Body of pancreas (tissue), 4 donors: ENCODE measurements at regions not wholly inside any gene's neighbourhood (a gene's known extent, or its start where the extent isn't known, plus 50 kb on each side); places are given as distances from the start of the nearest gene placed in this dataset.

Experiments used
- CTCF ChIP-seq, 7 experiments: fragments of 450-650 bp in 4 of 7; fragments of 200-600 bp in 3 of 7; sonication (generic) in 3 of 7; IDR thresholded peaks; one replicate each; pipeline ENCODE4 v1.5.1; 2016 to 2019; ENCODE audit warnings: antibody characterized with exemption in 7 of 7
- POLR2A ChIP-seq, 3 donors: fragments of 450-650 bp; IDR thresholded peaks; one replicate each; pipeline ENCODE4 v1.6.1; 2016; ENCODE audit warnings: antibody characterized with exemption in 3 of 3, mild to moderate bottlenecking in 2 of 3

- TF ChIP-seq CTCF (IDR thresholded peaks at IDR 0.05): no peak
- no peak for TF ChIP-seq POLR2A (IDR thresholded peaks at IDR 0.05)
Measured at GRCh38 chr6:50978380-50979170, 159.9 kb downstream of the TFAP2B start.
